Tibial artery (tissue), 4 donors: ENCODE measurements at regions not wholly inside any gene's neighbourhood (a gene's known extent, or its start where the extent isn't known, plus 50 kb on each side); places are given as distances from the start of the nearest gene placed in this dataset.

ENCODE experiments used
- DNase-seq, 2 donors: peaks; one replicate each; pipeline ENCODE4 v3.0.0-alpha.2; 2019
- H3K27ac ChIP-seq, 2 donors: fragments of 200-600 bp; sonication (generic) in 1 of 2; 1 replicate in 1 of 2; 2 replicates in 1 of 2; pipeline ENCODE4 v1.5.1; 2018 to 2019; ENCODE audit warnings: mild to moderate bottlenecking in 1 of 2
- H3K27me3 ChIP-seq, 2 donors: fragments of 200-600 bp; sonication (generic) in 1 of 2; one replicate each; pipeline versions ENCODE4 v1.5.1 to v1.6.0; 2016 to 2019
- H3K36me3 ChIP-seq, 3 donors: fragments of 200-600 bp; sonication (generic) in 2 of 3; one replicate each; pipeline ENCODE4 v1.5.1; 2016 to 2019; ENCODE audit warnings: mild to moderate bottlenecking in 2 of 3
- H3K4me1 ChIP-seq, 4 donors: fragments of 200-600 bp; sonication (generic) in 2 of 4; 1 replicate in 3 of 4; 2 replicates in 1 of 4; pipeline ENCODE4 v1.5.1; 2016 to 2019
- H3K4me3 ChIP-seq, 2 donors: fragments of 200-600 bp; sonication (generic) in 1 of 2; 1 replicate in 1 of 2; 2 replicates in 1 of 2; pipeline ENCODE4 v1.5.1; 2018 to 2019; ENCODE audit warnings: mild to moderate bottlenecking in 2 of 2
- H3K9me3 ChIP-seq, 3 donors: fragments of 200-600 bp; sonication (generic) in 1 of 3; one replicate each; pipeline ENCODE4 v1.5.1; 2016 to 2019
- CTCF ChIP-seq, 2 experiments: fragments of 200-600 bp in 1 of 2; fragments of 450-650 bp in 1 of 2; IDR thresholded peaks; one replicate each; pipeline ENCODE4 v1.5.1; 2017 to 2019; ENCODE audit warnings: antibody characterized with exemption in 2 of 2, mild to moderate bottlenecking in 1 of 2, moderate library complexity in 1 of 2
- intact Hi-C: fragments of 100-400 bp; cut with DNase I; formaldehyde crosslinking; loops from one replicate; pipeline ENCODE4 v1.15.0; 2023; ENCODE audit warnings: low total_unique reads

GRCh38 chr13:80870186-80870585 lies 529.3 kb upstream of the SPRY2 start:
- no peaks in the 10 kb centered on the region for H3K4me1 ChIP-seq
- TF ChIP-seq CTCF (IDR thresholded peaks at IDR 0.05), result no peak
- DNase-seq, result no peak
- H3K4me3 ChIP-seq, result no peak overlapping the region
- H3K36me3 ChIP-seq, result no peaks in the 10 kb centered on the region
- H3K27ac ChIP-seq, result no peak overlapping the region
- intact Hi-C loops, result no loop called here
- H3K27me3 ChIP-seq, result no peaks in the 10 kb centered on the region
- H3K9me3 ChIP-seq, result no peaks in the 10 kb centered on the region

DNA sequence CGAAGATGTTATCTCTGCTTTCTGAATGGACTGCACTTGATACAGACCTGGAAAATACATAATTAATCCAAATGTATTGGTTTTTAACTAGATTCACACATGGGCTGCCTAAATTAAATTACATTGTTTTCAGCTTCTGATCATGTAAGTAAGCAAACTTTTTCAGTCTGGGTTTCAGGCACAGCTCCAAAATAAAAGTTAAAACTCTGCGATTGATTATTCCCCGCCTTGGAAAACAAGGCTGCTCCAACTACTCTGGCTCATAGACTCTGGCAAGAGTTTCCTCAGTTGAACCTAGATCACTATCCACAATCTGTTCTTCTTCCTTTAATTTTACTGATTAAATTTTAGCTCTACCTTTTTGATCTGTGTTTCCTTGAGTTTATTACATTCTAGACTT lies 526.0 kb upstream of the SPRY2 start:
- no peak for TF ChIP-seq CTCF (IDR thresholded peaks at IDR 0.05)
- H3K9me3 ChIP-seq, result no peaks in the 10 kb centered on the region
- intact Hi-C loops, result no loop called here
- no peaks in the 10 kb centered on the region for H3K4me1 ChIP-seq
- H3K27me3 ChIP-seq, result no peaks in the 10 kb centered on the region
- H3K27ac ChIP-seq, result no peak overlapping the region
- no peak for DNase-seq
- no peaks in the 10 kb centered on the region for H3K36me3 ChIP-seq
- no peak overlapping the region for H3K4me3 ChIP-seq

GRCh38 chr13:80865329-80865728 lies 524.4 kb upstream of the SPRY2 start:
- no peaks in the 10 kb centered on the region for H3K27me3 ChIP-seq
- TF ChIP-seq CTCF (IDR thresholded peaks at IDR 0.05), result no peak
- no peak for DNase-seq
- no peak overlapping the region for H3K27ac ChIP-seq
- no peaks in the 10 kb centered on the region for H3K36me3 ChIP-seq
- H3K4me3 ChIP-seq, result no peak overlapping the region
- no peaks in the 10 kb centered on the region for H3K4me1 ChIP-seq
- H3K9me3 ChIP-seq, result no peaks in the 10 kb centered on the region
- intact Hi-C loops, result no loop called here

GRCh38 chr13:80862456-80862855 lies 521.5 kb upstream of the SPRY2 start:
- Histone ChIP-seq H3K27me3 (no peaks in the 10 kb centered on the region), H3K36me3 (no peaks in the 10 kb centered on the region), H3K27ac (no peak overlapping the region), H3K4me1 (no peaks in the 10 kb centered on the region), H3K9me3 (no peaks in the 10 kb centered on the region), H3K4me3 (no peak overlapping the region)
- intact Hi-C loops, result no loop called here
- no peak for TF ChIP-seq CTCF (IDR thresholded peaks at IDR 0.05)
- DNase-seq, result no peak

- Histone ChIP-seq H3K27me3 (no peaks in the 10 kb centered on the region), H3K36me3 (no peaks in the 10 kb centered on the region), H3K9me3 (no peaks in the 10 kb centered on the region), H3K4me1 (no peaks in the 10 kb centered on the region), H3K27ac (no peak overlapping the region), H3K4me3 (no peak overlapping the region)
- intact Hi-C loops, result no loop called here
- no peak for TF ChIP-seq CTCF (IDR thresholded peaks at IDR 0.05)
- no peak for DNase-seq
Measured at GRCh38 chr13:80860845-80861244, 519.9 kb upstream of the SPRY2 start.

DNA sequence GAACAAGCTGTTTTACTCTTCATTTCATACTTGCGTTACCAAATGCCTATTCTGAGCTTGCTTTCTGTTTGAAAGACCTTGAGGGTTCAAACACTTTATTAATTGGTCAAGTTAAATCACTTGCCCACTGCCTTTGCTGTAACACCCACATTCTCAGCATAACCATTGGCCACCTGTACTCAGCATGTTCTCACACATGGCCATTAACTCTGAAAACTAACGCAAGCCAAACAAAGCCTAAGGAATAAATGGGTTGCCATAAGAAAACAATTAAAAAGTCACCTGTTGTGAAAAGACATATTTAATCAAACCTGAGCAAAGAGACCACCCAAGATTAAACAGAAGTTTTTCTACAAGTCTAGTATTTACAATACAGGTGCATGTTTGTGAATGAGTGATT lies 517.2 kb upstream of the SPRY2 start:
- Histone ChIP-seq H3K27me3 (no peaks in the 10 kb centered on the region), H3K36me3 (no peaks in the 10 kb centered on the region), H3K4me1 (no peaks in the 10 kb centered on the region), H3K27ac (no peak overlapping the region), H3K4me3 (no peak overlapping the region), H3K9me3 (no peaks in the 10 kb centered on the region)
- intact Hi-C loops, result no loop called here
- no peak for DNase-seq
- no peak for TF ChIP-seq CTCF (IDR thresholded peaks at IDR 0.05)
